ENCODE measurements at regions not wholly inside any gene's neighbourhood (a gene's known extent, or its start where the extent isn't known, plus 50 kb on each side); places are given as distances from the start of the nearest gene placed in this dataset.

GRCh38 chrX:95640226-95640625 is 1044.4 kb upstream of the DIAPH2 start:
- DNase-seq (no peak), ATAC-seq (ENCODE audit: low read depth in 2 of 2) (no peak)
- Mint-ChIP-seq H3K9me3 (peaks cover 0 to 12% (median 6%) of the 10 kb centered on the region in 7 donors), H3K4me3 (peak overlapping the region in 1 of 8 donors; percentile 2), H3K4me1 (no peaks in the 10 kb centered on the region), H3K27me3 (no peaks in the 10 kb centered on the region), H3K27ac (no peak overlapping the region), H3K36me3 (no peaks in the 10 kb centered on the region)

GRCh38 chrX:95645738-95646137 is 1038.9 kb upstream of the DIAPH2 start:
- Mint-ChIP-seq H3K36me3 (no peaks in the 10 kb centered on the region), H3K9me3 (peaks cover 0 to 6% (median 1%) of the 10 kb centered on the region in 7 donors)
- ATAC-seq (ENCODE audit: low read depth in 2 of 2): no peak

GRCh38 chrX:95662200-95662599 is 1022.4 kb upstream of the DIAPH2 start:
- H3K4me1 Mint-ChIP-seq: no peaks in the 10 kb centered on the region
- H3K4me3 Mint-ChIP-seq: no peak overlapping the region
- no peak overlapping the region for H3K27ac Mint-ChIP-seq
- ATAC-seq (ENCODE audit: low read depth in 2 of 2): no peak
- peaks cover 2 to 13% (median 7%) of the 10 kb centered on the region in 7 donors for H3K9me3 Mint-ChIP-seq
- DNase-seq: no peak
- no peaks in the 10 kb centered on the region for H3K36me3 Mint-ChIP-seq
- H3K27me3 Mint-ChIP-seq: no peaks in the 10 kb centered on the region

More at GRCh38 chrX:95645738-95646137, 1038.9 kb upstream of the DIAPH2 start:
- Mint-ChIP-seq H3K4me3 (no peak overlapping the region), H3K27me3 (no peaks in the 10 kb centered on the region), H3K4me1 (no peaks in the 10 kb centered on the region), H3K27ac (no peak overlapping the region)
- no peak for DNase-seq

- DNase-seq (no peak), ATAC-seq (ENCODE audit: low read depth in 2 of 2) (no peak)
- no peaks in the 10 kb centered on the region for H3K4me1 Mint-ChIP-seq
- H3K9me3 Mint-ChIP-seq: peaks cover 3 to 27% (median 5%) of the 10 kb centered on the region in 7 donors
- H3K27me3 Mint-ChIP-seq: no peaks in the 10 kb centered on the region
- H3K36me3 Mint-ChIP-seq: no peaks in the 10 kb centered on the region
- H3K27ac Mint-ChIP-seq: no peak overlapping the region
- H3K4me3 Mint-ChIP-seq: no peak overlapping the region
These were observed 1018.6 kb upstream of the DIAPH2 start for GRCh38 chrX:95666056-95666455.

- no peak for ATAC-seq (ENCODE audit: low read depth in 2 of 2)
- H3K27me3 Mint-ChIP-seq: no peaks in the 10 kb centered on the region
- no peak overlapping the region for H3K4me3 Mint-ChIP-seq
- H3K36me3 Mint-ChIP-seq: no peaks in the 10 kb centered on the region
- no peaks in the 10 kb centered on the region for H3K9me3 Mint-ChIP-seq
- H3K4me1 Mint-ChIP-seq: no peaks in the 10 kb centered on the region
- no peak for DNase-seq
- H3K27ac Mint-ChIP-seq: no peak overlapping the region
These were observed 1009.6 kb upstream of the DIAPH2 start for GRCh38 chrX:95675011-95675410.

GRCh38 chrX:95675794-95676193 is 1008.8 kb upstream of the DIAPH2 start:
- Mint-ChIP-seq H3K4me1 (no peaks in the 10 kb centered on the region), H3K4me3 (no peak overlapping the region), H3K27me3 (no peaks in the 10 kb centered on the region), H3K36me3 (no peaks in the 10 kb centered on the region), H3K27ac (no peak overlapping the region), H3K9me3 (no peaks in the 10 kb centered on the region)
- DNase-seq (no peak), ATAC-seq (ENCODE audit: low read depth in 2 of 2) (no peak)

- no peak for ATAC-seq (ENCODE audit: low read depth in 2 of 2)
- DNase-seq: no peak
- H3K36me3 Mint-ChIP-seq: no peaks in the 10 kb centered on the region
- H3K27me3 Mint-ChIP-seq: no peaks in the 10 kb centered on the region
- no peaks in the 10 kb centered on the region for H3K4me1 Mint-ChIP-seq
- H3K27ac Mint-ChIP-seq: no peak overlapping the region
- no peak overlapping the region for H3K4me3 Mint-ChIP-seq
- no peaks in the 10 kb centered on the region for H3K9me3 Mint-ChIP-seq
These were observed 1006.0 kb upstream of the DIAPH2 start for GRCh38 chrX:95678679-95679078.

- ATAC-seq (ENCODE audit: low read depth in 2 of 2): no peak
- Mint-ChIP-seq H3K4me3 (no peak overlapping the region), H3K27me3 (no peaks in the 10 kb centered on the region), H3K4me1 (no peaks in the 10 kb centered on the region), H3K36me3 (no peaks in the 10 kb centered on the region), H3K9me3 (peaks cover 0 to 5% (median 1%) of the 10 kb centered on the region in 7 donors), H3K27ac (no peak overlapping the region)
- no peak for DNase-seq
These were observed 991.3 kb upstream of the DIAPH2 start for GRCh38 chrX:95693365-95693764.

GRCh38 chrX:95703696-95704095 is 980.9 kb upstream of the DIAPH2 start:
- no peak overlapping the region for H3K27ac Mint-ChIP-seq
- no peaks in the 10 kb centered on the region for H3K4me1 Mint-ChIP-seq
- H3K36me3 Mint-ChIP-seq: no peaks in the 10 kb centered on the region
- no peak for ATAC-seq (ENCODE audit: low read depth in 2 of 2)
- H3K9me3 Mint-ChIP-seq: peaks cover 3 to 20% (median 8%) of the 10 kb centered on the region in 7 donors
- no peak overlapping the region for H3K4me3 Mint-ChIP-seq
- DNase-seq: no peak
- H3K27me3 Mint-ChIP-seq: no peaks in the 10 kb centered on the region

- Mint-ChIP-seq H3K27me3 (no peaks in the 10 kb centered on the region), H3K9me3 (peaks cover 0 to 4% (median 4%) of the 10 kb centered on the region in 7 donors), H3K27ac (no peak overlapping the region), H3K4me1 (peaks cover 0 to 4% (median 0%) of the 10 kb centered on the region in 3 donors), H3K4me3 (no peak overlapping the region), H3K36me3 (no peaks in the 10 kb centered on the region)
- DNase-seq (no peak), ATAC-seq (ENCODE audit: low read depth in 2 of 2) (no peak)
These were observed 967.8 kb upstream of the DIAPH2 start for GRCh38 chrX:95716841-95717240.

GRCh38 chrX:95718746-95719145 is 965.9 kb upstream of the DIAPH2 start:
- no peak for DNase-seq
- Mint-ChIP-seq H3K4me3 (no peak overlapping the region), H3K36me3 (no peaks in the 10 kb centered on the region), H3K27me3 (no peaks in the 10 kb centered on the region), H3K27ac (no peak overlapping the region), H3K9me3 (peaks cover 0 to 4% (median 3%) of the 10 kb centered on the region in 7 donors), H3K4me1 (peaks cover 0 to 4% (median 0%) of the 10 kb centered on the region in 3 donors)
- no peak for ATAC-seq (ENCODE audit: low read depth in 2 of 2)

- ATAC-seq (ENCODE audit: low read depth in 2 of 2): no peak
- H3K4me1 Mint-ChIP-seq: peaks cover 0 to 4% (median 0%) of the 10 kb centered on the region in 3 donors
These were observed 963.6 kb upstream of the DIAPH2 start for GRCh38 chrX:95721011-95721410.

GRCh38 chrX:95728446-95728845 is 956.2 kb upstream of the DIAPH2 start:
- peaks cover 0 to 4% (median 0%) of the 10 kb centered on the region in 7 donors for H3K9me3 Mint-ChIP-seq
- DNase-seq (no peak), ATAC-seq (ENCODE audit: low read depth in 2 of 2) (no peak)
- H3K27ac Mint-ChIP-seq: no peak overlapping the region
- H3K36me3 Mint-ChIP-seq: no peaks in the 10 kb centered on the region
- H3K27me3 Mint-ChIP-seq: no peaks in the 10 kb centered on the region
- H3K4me1 Mint-ChIP-seq: no peaks in the 10 kb centered on the region
- H3K4me3 Mint-ChIP-seq: no peak overlapping the region

More at GRCh38 chrX:95721011-95721410, 963.6 kb upstream of the DIAPH2 start:
- H3K27me3 Mint-ChIP-seq: no peaks in the 10 kb centered on the region
- DNase-seq: no peak
- peaks cover 0 to 5% (median 0%) of the 10 kb centered on the region in 7 donors for H3K9me3 Mint-ChIP-seq
- no peaks in the 10 kb centered on the region for H3K36me3 Mint-ChIP-seq
- no peak overlapping the region for H3K4me3 Mint-ChIP-seq
- no peak overlapping the region for H3K27ac Mint-ChIP-seq

GRCh38 chrX:95729401-95729800 is 955.2 kb upstream of the DIAPH2 start:
- no peaks in the 10 kb centered on the region for H3K27me3 Mint-ChIP-seq
- no peak for ATAC-seq (ENCODE audit: low read depth in 2 of 2)
- no peak for DNase-seq
- no peaks in the 10 kb centered on the region for H3K4me1 Mint-ChIP-seq
- peaks cover 0 to 6% (median 0%) of the 10 kb centered on the region in 7 donors for H3K9me3 Mint-ChIP-seq
- H3K36me3 Mint-ChIP-seq: no peaks in the 10 kb centered on the region
- H3K27ac Mint-ChIP-seq: no peak overlapping the region
- H3K4me3 Mint-ChIP-seq: no peak overlapping the region

GRCh38 chrX:95733426-95733825 is 951.2 kb upstream of the DIAPH2 start:
- no peak for ATAC-seq (ENCODE audit: low read depth in 2 of 2)
- H3K4me1 Mint-ChIP-seq: no peaks in the 10 kb centered on the region
- H3K27ac Mint-ChIP-seq: no peak overlapping the region
- no peaks in the 10 kb centered on the region for H3K36me3 Mint-ChIP-seq
- peaks cover 0 to 6% (median 0%) of the 10 kb centered on the region in 7 donors for H3K9me3 Mint-ChIP-seq
- H3K27me3 Mint-ChIP-seq: no peaks in the 10 kb centered on the region
- no peak overlapping the region for H3K4me3 Mint-ChIP-seq
- no peak for DNase-seq

Data from naive B cell (primary cell).